Neural crest cell (in vitro differentiated cells): ENCODE measurements at regions not wholly inside any gene's neighbourhood (a gene's known extent, or its start where the extent isn't known, plus 50 kb on each side); places are given as distances from the start of the nearest gene placed in this dataset.

Experiments used
- DNase-seq: peaks from one replicate; pipeline ENCODE4 v3.0.0; 2021; ENCODE audit warnings: low read depth, mixed read lengths, low spot score
- H3K27ac Mint-ChIP-seq: one replicate; pipeline ENCODE4 v1.8.0; 2021; ENCODE audit warnings: mild to moderate bottlenecking, mixed read lengths; ENCODE audit not compliant: unreplicated experiment
- H3K27me3 Mint-ChIP-seq: 2 replicates; pipeline ENCODE4 v1.8.0; 2021; ENCODE audit warnings: low read depth, mild to moderate bottlenecking, mixed read lengths
- H3K36me3 Mint-ChIP-seq: 2 replicates; pipeline ENCODE4 v1.8.0; 2021; ENCODE audit warnings: low read depth, mild to moderate bottlenecking, mixed read lengths
- H3K4me1 Mint-ChIP-seq: 2 replicates; pipeline ENCODE4 v1.8.0; 2021; ENCODE audit warnings: mixed read lengths
- H3K4me3 Mint-ChIP-seq: one replicate; pipeline ENCODE4 v1.8.0; 2021; ENCODE audit warnings: mild to moderate bottlenecking, mixed read lengths
- H3K9me3 Mint-ChIP-seq: 2 replicates; pipeline ENCODE4 v1.8.0; 2021; ENCODE audit warnings: mixed read lengths
- CTCF ChIP-seq: fragments of 200-600 bp; sonication (generic); conservative IDR thresholded peaks from 2 replicates; pipeline ENCODE4 v1.5.0; 2021; ENCODE audit warnings: antibody characterized with exemption, mild to moderate bottlenecking

GRCh38 chr3:178393824-178394223 lies 142.4 kb upstream of the KCNMB2 start:
- H3K4me1 Mint-ChIP-seq: no peaks in the 10 kb centered on the region
- no peaks in the 10 kb centered on the region for H3K27me3 Mint-ChIP-seq
- H3K36me3 Mint-ChIP-seq: no peaks in the 10 kb centered on the region
- no peak for TF ChIP-seq CTCF
- no peaks in the 10 kb centered on the region for H3K9me3 Mint-ChIP-seq
- H3K4me3 Mint-ChIP-seq: no peak overlapping the region
- no peak overlapping the region for H3K27ac Mint-ChIP-seq
- DNase-seq: no peak

GRCh38 chr3:178396318-178396717 lies 139.9 kb upstream of the KCNMB2 start:
- DNase-seq: no peak
- H3K9me3 Mint-ChIP-seq: peaks cover 5% of the 10 kb centered on the region
- no peak overlapping the region for H3K4me3 Mint-ChIP-seq
- no peaks in the 10 kb centered on the region for H3K27me3 Mint-ChIP-seq
- no peaks in the 10 kb centered on the region for H3K36me3 Mint-ChIP-seq
- no peak overlapping the region for H3K27ac Mint-ChIP-seq
- no peaks in the 10 kb centered on the region for H3K4me1 Mint-ChIP-seq
- no peak for TF ChIP-seq CTCF

- no peaks in the 10 kb centered on the region for H3K27me3 Mint-ChIP-seq
- DNase-seq: no peak
- peaks cover 5% of the 10 kb centered on the region for H3K4me1 Mint-ChIP-seq
- H3K4me3 Mint-ChIP-seq: no peak overlapping the region
- H3K27ac Mint-ChIP-seq: no peak overlapping the region
- peaks cover 8% of the 10 kb centered on the region for H3K9me3 Mint-ChIP-seq
- H3K36me3 Mint-ChIP-seq: no peaks in the 10 kb centered on the region
- no peak for TF ChIP-seq CTCF
These were observed 139.0 kb upstream of the KCNMB2 start for GRCh38 chr3:178397202-178397601.

GRCh38 chr3:178397836-178398235 lies 138.4 kb upstream of the KCNMB2 start:
- Mint-ChIP-seq H3K9me3 (peaks cover 8% of the 10 kb centered on the region), H3K4me1 (peaks cover 7% of the 10 kb centered on the region), H3K36me3 (no peaks in the 10 kb centered on the region), H3K4me3 (no peak overlapping the region), H3K27ac (no peak overlapping the region), H3K27me3 (no peaks in the 10 kb centered on the region)
- TF ChIP-seq CTCF: no peak
- DNase-seq: no peak

GRCh38 chr3:178404961-178405360 lies 131.3 kb upstream of the KCNMB2 start:
- H3K4me3 Mint-ChIP-seq: no peak overlapping the region
- DNase-seq: no peak
- no peaks in the 10 kb centered on the region for H3K27me3 Mint-ChIP-seq
- TF ChIP-seq CTCF: no peak
- H3K27ac Mint-ChIP-seq: no peak overlapping the region
- peaks cover 6% of the 10 kb centered on the region for H3K9me3 Mint-ChIP-seq
- H3K4me1 Mint-ChIP-seq: peaks cover 7% of the 10 kb centered on the region
- no peaks in the 10 kb centered on the region for H3K36me3 Mint-ChIP-seq

- Mint-ChIP-seq H3K36me3 (no peaks in the 10 kb centered on the region), H3K4me1 (peaks cover 7% of the 10 kb centered on the region), H3K9me3 (peaks cover 3% of the 10 kb centered on the region), H3K4me3 (no peak overlapping the region), H3K27ac (no peak overlapping the region), H3K27me3 (no peaks in the 10 kb centered on the region)
- TF ChIP-seq CTCF: no peak
- DNase-seq: no peak
These were observed 130.7 kb upstream of the KCNMB2 start for GRCh38 chr3:178405531-178405930.
